Lower leg skin (tissue), 4 donors: ENCODE measurements at regions not wholly inside any gene's neighbourhood (a gene's known extent, or its start where the extent isn't known, plus 50 kb on each side); places are given as distances from the start of the nearest gene placed in this dataset.

Experiments
- DNase-seq, 2 donors: peaks; one replicate each; pipeline ENCODE4 v3.0.0-alpha.2; 2019; ENCODE audit warnings: low spot score in 2 of 2
- H3K4me3 ChIP-seq: fragments of 200-600 bp; sonication (generic); 2 replicates; pipeline ENCODE4 v1.5.1; 2017; ENCODE audit warnings: mild to moderate bottlenecking, low read depth; ENCODE audit not compliant: poor library complexity, severe bottlenecking
- CTCF ChIP-seq, 3 donors: fragments of 450-650 bp; IDR thresholded peaks; one replicate each; pipeline ENCODE4 v1.5.1; 2016; ENCODE audit warnings: antibody characterized with exemption in 3 of 3, mild to moderate bottlenecking in 3 of 3, moderate library complexity in 2 of 3
- POLR2A ChIP-seq, 2 donors: fragments of 450-650 bp; IDR thresholded peaks; one replicate each; pipeline ENCODE4 v1.6.1; 2016 to 2017; ENCODE audit warnings: antibody characterized with exemption in 2 of 2, mild to moderate bottlenecking in 1 of 2, moderate library complexity in 1 of 2
- WGBS, 2 donors: methylation state at CpG; one replicate each; pipeline ENCODE4 v1.1.5; 2018; 5-methylcytosine and 5-hydroxymethylcytosine counted together
- intact Hi-C: fragments of 100-400 bp; cut with DNase I; formaldehyde crosslinking; loops from one replicate; pipeline ENCODE4 v1.15.0; 2023; ENCODE audit warnings: low total_unique reads

GRCh38 chr12:84605983-84606382 lies 306.6 kb downstream of the SLC6A15 start:
- H3K4me3 ChIP-seq = no peak overlapping the region
- intact Hi-C loops = no loop called here
- no peak for DNase-seq
- WGBS, 2 donors = 88 to 94% methylated on average over 2 of the region's 2 CpGs
- TF ChIP-seq CTCF (IDR thresholded peaks at IDR 0.05) (no peak), POLR2A (IDR thresholded peaks at IDR 0.05) (no peak)

- intact Hi-C loops = no loop called here
- TF ChIP-seq CTCF (IDR thresholded peaks at IDR 0.05) = no peak
- TF ChIP-seq POLR2A (IDR thresholded peaks at IDR 0.05) = no peak
- no peak for DNase-seq
- H3K4me3 ChIP-seq = no peak overlapping the region
Observed at GRCh38 chr12:84604551-84604950, 308.0 kb downstream of the SLC6A15 start.

GRCh38 chr12:84603484-84604248 lies 308.9 kb downstream of the SLC6A15 start:
- TF ChIP-seq CTCF (IDR thresholded peaks at IDR 0.05) = no peak
- TF ChIP-seq POLR2A (IDR thresholded peaks at IDR 0.05) = no peak
- 59 to 68% methylated on average over 2 of the region's 2 CpGs for WGBS, 2 donors
- DNase-seq = no peak
- H3K4me3 ChIP-seq = no peak overlapping the region
- intact Hi-C loops = no loop called here

- no peak for DNase-seq
- intact Hi-C loops = no loop called here
- H3K4me3 ChIP-seq = no peak overlapping the region
- 78 to 81% methylated on average over 3 of the region's 3 CpGs for WGBS, 2 donors
- TF ChIP-seq CTCF (IDR thresholded peaks at IDR 0.05) = no peak
- no peak for TF ChIP-seq POLR2A (IDR thresholded peaks at IDR 0.05)
Observed at GRCh38 chr12:84601483-84601882, 311.1 kb downstream of the SLC6A15 start.

GRCh38 chr12:84599539-84599938 lies 313.1 kb downstream of the SLC6A15 start:
- no peak for DNase-seq
- H3K4me3 ChIP-seq = no peak overlapping the region
- intact Hi-C loops = no loop called here
- no peak for TF ChIP-seq POLR2A (IDR thresholded peaks at IDR 0.05)
- TF ChIP-seq CTCF (IDR thresholded peaks at IDR 0.05) = no peak
- 20 to 39% methylated on average over 2 of the region's 2 CpGs for WGBS, 2 donors

- H3K4me3 ChIP-seq = no peak overlapping the region
- DNase-seq = no peak
- WGBS, 2 donors = 78 to 95% methylated on average over 2 of the region's 2 CpGs
- TF ChIP-seq POLR2A (IDR thresholded peaks at IDR 0.05) (no peak), CTCF (IDR thresholded peaks at IDR 0.05) (no peak)
- intact Hi-C loops = no loop called here
Observed at GRCh38 chr12:84596266-84596665, 316.3 kb downstream of the SLC6A15 start.
